Colonic mucosa (tissue), 4 donors: ENCODE measurements at regions not wholly inside any gene's neighbourhood (a gene's known extent, or its start where the extent isn't known, plus 50 kb on each side); places are given as distances from the start of the nearest gene placed in this dataset.

Source experiments
- DNase-seq: peaks from one replicate; pipeline ENCODE4 v3.0.0-alpha.2; 2020
- H3K27ac ChIP-seq: fragments of 200-600 bp; one replicate; pipeline ENCODE4 v1.8.0; 2021
- H3K27me3 ChIP-seq: fragments of 200-600 bp; one replicate; pipeline ENCODE4 v1.8.0; 2021
- H3K36me3 ChIP-seq: fragments of 200-600 bp; one replicate; pipeline ENCODE4 v1.8.0; 2021
- H3K4me1 ChIP-seq: fragments of 200-600 bp; one replicate; pipeline ENCODE4 v1.8.0; 2021; ENCODE audit warnings: mild to moderate bottlenecking
- H3K4me3 ChIP-seq: fragments of 200-600 bp; one replicate; pipeline ENCODE4 v1.8.0; 2021
- H3K9ac ChIP-seq, 2 donors: one replicate each; pipeline ENCODE4 v1.7.0; 2013; ENCODE audit warnings: control low read depth in 2 of 2, low read depth in 2 of 2, low read length in 2 of 2
- H3K9me3 ChIP-seq: fragments of 200-600 bp; one replicate; pipeline ENCODE4 v1.8.0; 2021
- intact Hi-C: fragments of 100-400 bp; cut with DNase I; formaldehyde crosslinking; loops from one replicate; pipeline ENCODE4 v1.14.1; 2022
- TF ChIP-seq, protein P1 (sequence below): fragments of 200-600 bp; IDR thresholded peaks from one replicate; pipeline ENCODE4 v1.8.0; 2022; ENCODE audit warnings: antibody characterized with exemption, mild to moderate bottlenecking
- donor health status: healthy.
- donor health status: DM: no; HTN: no; CAD: no.
- donor health status: DM: no; HTN: no; CAD: no.

DNA sequence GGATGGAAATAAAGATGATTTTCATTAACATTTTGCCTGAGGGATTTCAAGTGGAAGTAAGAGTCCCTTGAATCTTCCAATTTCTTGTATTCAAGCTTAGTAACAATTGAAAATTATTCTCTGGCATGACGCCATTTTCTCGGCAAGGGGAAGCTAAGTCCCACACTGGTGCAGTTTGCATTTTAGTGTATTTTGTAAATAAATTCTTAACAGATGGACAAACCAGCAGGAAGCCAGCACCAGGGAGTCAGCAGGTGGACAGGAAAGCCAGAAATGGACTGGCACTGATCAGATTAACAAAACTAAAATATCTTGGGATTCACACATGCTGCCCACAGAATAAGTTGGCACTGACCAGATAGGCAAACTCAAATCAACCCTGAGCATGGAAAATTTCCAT lies 311.3 kb downstream of the LRRIQ3 start:
- Histone ChIP-seq H3K4me3 (no peak overlapping the region), H3K36me3 (no peaks in the 10 kb centered on the region), H3K9me3 (no peaks in the 10 kb centered on the region), H3K9ac (no peak overlapping the region), H3K27me3 (no peaks in the 10 kb centered on the region), H3K4me1 (no peaks in the 10 kb centered on the region), H3K27ac (no peak overlapping the region)
- TF ChIP-seq, protein P1, sequence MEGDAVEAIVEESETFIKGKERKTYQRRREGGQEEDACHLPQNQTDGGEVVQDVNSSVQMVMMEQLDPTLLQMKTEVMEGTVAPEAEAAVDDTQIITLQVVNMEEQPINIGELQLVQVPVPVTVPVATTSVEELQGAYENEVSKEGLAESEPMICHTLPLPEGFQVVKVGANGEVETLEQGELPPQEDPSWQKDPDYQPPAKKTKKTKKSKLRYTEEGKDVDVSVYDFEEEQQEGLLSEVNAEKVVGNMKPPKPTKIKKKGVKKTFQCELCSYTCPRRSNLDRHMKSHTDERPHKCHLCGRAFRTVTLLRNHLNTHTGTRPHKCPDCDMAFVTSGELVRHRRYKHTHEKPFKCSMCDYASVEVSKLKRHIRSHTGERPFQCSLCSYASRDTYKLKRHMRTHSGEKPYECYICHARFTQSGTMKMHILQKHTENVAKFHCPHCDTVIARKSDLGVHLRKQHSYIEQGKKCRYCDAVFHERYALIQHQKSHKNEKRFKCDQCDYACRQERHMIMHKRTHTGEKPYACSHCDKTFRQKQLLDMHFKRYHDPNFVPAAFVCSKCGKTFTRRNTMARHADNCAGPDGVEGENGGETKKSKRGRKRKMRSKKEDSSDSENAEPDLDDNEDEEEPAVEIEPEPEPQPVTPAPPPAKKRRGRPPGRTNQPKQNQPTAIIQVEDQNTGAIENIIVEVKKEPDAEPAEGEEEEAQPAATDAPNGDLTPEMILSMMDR: no peak
- DNase-seq: no peak
- intact Hi-C loops: no loop called here

DNA sequence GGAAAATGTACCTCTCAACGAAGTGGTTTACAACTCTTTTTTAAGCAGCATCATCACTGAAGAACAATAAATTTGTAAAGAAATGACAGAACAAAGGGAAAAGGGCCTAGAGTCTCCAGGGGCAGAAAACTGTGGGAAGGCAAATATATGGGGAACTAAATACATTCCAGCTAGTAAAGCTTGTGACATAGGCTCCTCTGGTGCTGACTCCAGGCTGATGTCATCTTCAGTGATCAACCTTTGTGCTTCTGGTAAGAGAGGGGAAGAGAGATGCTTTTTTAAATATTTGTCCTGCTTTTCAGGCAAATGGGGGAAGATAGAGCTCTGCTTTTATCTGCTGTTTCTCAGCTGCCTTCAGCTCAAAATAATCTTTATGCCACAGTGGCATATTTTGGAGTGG lies 323.2 kb downstream of the LRRIQ3 start:
- Histone ChIP-seq H3K9ac (no peak overlapping the region), H3K27me3 (no peaks in the 10 kb centered on the region), H3K4me1 (no peaks in the 10 kb centered on the region), H3K36me3 (no peaks in the 10 kb centered on the region), H3K9me3 (no peaks in the 10 kb centered on the region), H3K4me3 (no peak overlapping the region), H3K27ac (no peak overlapping the region)
- no peak for DNase-seq
- intact Hi-C loops: no loop called here
- TF ChIP-seq, protein P1: no peak

DNA sequence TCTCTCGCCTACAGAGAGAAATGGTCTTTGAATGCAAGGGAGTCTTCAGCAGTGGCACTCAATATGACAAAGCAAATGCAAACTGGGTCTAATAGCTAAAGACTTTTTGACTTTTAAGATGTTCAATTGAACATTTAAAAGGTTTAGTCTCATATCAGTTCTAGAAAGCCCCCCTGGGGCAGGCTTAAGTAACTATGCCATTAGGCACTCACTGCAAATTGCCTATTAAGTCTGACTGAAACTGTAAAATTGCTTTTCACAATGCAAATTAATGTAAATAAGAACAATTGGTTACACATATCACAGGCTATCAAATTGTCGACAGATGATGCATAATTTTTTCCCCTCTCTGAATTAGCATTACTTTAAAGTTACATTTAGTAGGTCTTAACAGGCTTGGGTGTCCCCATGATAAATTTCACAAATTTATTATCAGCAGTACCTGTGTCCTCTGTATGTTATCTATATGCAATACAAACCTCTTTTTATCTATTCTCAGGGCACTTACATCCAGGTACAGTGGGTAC lies 329.1 kb downstream of the LRRIQ3 start:
- no peak overlapping the region for H3K9ac ChIP-seq
- H3K9me3 ChIP-seq: no peaks in the 10 kb centered on the region
- no peak overlapping the region for H3K4me3 ChIP-seq
- intact Hi-C loops: no loop called here
- TF ChIP-seq, protein P1: no peak
- no peaks in the 10 kb centered on the region for H3K36me3 ChIP-seq
- no peak for DNase-seq
- no peak overlapping the region for H3K27ac ChIP-seq
- H3K4me1 ChIP-seq: no peaks in the 10 kb centered on the region
- H3K27me3 ChIP-seq: no peaks in the 10 kb centered on the region

DNA sequence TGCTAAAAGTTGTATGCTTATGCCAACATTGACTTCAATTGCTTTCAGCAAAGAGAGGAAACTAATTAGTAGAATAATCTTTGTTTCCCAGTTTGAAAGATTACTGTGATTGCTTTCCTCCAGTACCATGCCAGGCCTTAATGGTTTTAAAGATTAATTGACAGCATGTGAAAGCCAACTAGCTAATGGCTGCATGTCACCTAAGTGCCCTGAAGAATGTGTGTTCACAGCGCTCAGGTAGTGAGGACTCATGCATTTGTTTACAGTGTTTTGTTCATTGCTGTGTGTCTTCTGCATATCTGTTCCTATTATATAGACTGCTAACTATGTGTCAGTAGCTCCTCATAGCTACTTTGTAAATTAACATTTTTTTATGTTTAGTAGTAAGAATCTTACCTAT lies 335.6 kb downstream of the LRRIQ3 start:
- TF ChIP-seq, protein P1: no peak
- no peak overlapping the region for H3K4me3 ChIP-seq
- H3K9ac ChIP-seq: no peak overlapping the region
- no peaks in the 10 kb centered on the region for H3K4me1 ChIP-seq
- no peaks in the 10 kb centered on the region for H3K9me3 ChIP-seq
- H3K36me3 ChIP-seq: no peaks in the 10 kb centered on the region
- no peak for DNase-seq
- intact Hi-C loops: no loop called here
- H3K27ac ChIP-seq: no peak overlapping the region
- H3K27me3 ChIP-seq: no peaks in the 10 kb centered on the region

DNA sequence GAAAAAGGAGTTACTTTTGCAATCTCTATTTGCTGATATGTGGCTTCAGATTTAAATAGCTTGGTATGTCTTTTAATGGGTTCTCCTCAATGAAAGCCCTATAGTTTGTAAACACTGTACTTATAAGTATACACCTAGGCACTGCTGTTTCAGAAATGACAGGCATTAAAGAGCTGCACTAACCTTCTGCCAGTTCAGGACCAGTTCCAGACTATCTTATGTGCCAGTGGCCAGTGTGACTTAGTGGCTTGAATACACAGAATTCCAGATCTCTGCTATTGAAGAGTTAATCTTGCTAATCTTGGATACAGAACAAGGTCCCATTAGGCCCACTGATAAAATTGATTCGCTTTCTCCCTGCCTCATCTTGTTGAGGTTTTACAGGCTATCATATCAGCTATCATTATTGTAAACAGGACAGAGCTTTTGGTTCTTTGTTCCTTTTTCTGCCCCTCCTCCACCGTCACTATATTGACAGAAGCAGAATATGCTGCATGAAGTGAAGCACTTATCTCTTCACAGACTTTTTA lies 337.5 kb downstream of the LRRIQ3 start:
- no peak for DNase-seq
- H3K4me3 ChIP-seq: no peak overlapping the region
- TF ChIP-seq, protein P1: no peak
- H3K36me3 ChIP-seq: no peaks in the 10 kb centered on the region
- H3K9me3 ChIP-seq: no peaks in the 10 kb centered on the region
- H3K27me3 ChIP-seq: no peaks in the 10 kb centered on the region
- H3K27ac ChIP-seq: no peak overlapping the region
- no peaks in the 10 kb centered on the region for H3K4me1 ChIP-seq
- intact Hi-C loops: no loop called here
- H3K9ac ChIP-seq: no peak overlapping the region
